Tongue (tissue), 1 donor: ENCODE measurements at regions not wholly inside any gene's neighbourhood (a gene's known extent, or its start where the extent isn't known, plus 50 kb on each side); places are given as distances from the start of the nearest gene placed in this dataset.

ENCODE experiments used
- DNase-seq: peaks from one replicate; pipeline ENCODE4 v3.0.0-alpha.2; 2015

- no peak for DNase-seq
Measured at GRCh38 chr13:68467160-68467559, 1237.0 kb upstream of the PCDH9 start.

- peak; percentile 0 for DNase-seq
Measured at GRCh38 chr13:68440874-68441273, 1210.7 kb upstream of the PCDH9 start.

DNA sequence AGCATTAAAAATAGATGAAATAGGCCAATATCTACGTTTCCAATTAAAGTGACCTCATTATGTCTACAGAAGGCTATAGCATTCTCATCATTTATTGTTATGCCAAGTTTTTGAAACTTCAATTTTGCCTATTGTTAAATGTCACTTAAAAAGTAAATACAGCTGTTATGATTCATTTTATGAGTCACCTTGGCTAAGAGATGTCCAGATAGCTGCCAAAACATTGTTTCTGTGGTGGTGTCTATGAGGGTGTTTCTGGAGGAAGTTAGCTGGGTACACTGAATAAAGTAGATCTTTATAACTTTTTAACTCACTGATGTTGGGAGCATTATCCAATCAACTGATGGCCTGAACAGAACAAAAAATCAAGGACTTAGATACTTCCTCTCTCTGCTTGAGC is 1209.7 kb upstream of the PCDH9 start:
- peak; percentile 5 for DNase-seq

DNA sequence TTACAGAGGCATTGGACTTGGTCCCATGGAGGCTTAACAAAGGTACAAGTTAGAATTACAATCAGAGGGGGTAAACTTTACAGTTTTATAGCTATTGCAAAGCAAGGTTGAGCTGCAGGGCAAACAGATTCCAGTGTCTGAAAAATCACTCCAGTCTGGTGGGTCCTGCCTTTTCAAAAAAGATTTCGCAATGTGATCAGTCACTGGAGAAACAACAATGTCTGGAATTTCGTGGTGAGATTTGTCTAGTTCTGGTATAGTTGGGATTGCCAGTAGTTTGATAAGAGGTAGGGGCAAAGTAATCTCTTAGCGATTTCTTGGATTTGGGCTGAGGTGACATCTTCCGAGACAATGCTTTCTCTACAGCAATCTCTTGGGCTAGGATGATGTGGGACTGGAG is 1198.2 kb upstream of the PCDH9 start:
- no peak for DNase-seq

- DNase-seq: no peak
Measured at GRCh38 chr13:68417801-68418200, 1187.7 kb upstream of the PCDH9 start.

- DNase-seq: no peak
Measured at GRCh38 chr13:68410007-68410406, 1179.9 kb upstream of the PCDH9 start.

- no peak for DNase-seq
Measured at GRCh38 chr13:68390987-68391386, 1160.9 kb upstream of the PCDH9 start.

- DNase-seq: no peak
Measured at GRCh38 chr13:68386808-68387207, 1156.7 kb upstream of the PCDH9 start.

DNA sequence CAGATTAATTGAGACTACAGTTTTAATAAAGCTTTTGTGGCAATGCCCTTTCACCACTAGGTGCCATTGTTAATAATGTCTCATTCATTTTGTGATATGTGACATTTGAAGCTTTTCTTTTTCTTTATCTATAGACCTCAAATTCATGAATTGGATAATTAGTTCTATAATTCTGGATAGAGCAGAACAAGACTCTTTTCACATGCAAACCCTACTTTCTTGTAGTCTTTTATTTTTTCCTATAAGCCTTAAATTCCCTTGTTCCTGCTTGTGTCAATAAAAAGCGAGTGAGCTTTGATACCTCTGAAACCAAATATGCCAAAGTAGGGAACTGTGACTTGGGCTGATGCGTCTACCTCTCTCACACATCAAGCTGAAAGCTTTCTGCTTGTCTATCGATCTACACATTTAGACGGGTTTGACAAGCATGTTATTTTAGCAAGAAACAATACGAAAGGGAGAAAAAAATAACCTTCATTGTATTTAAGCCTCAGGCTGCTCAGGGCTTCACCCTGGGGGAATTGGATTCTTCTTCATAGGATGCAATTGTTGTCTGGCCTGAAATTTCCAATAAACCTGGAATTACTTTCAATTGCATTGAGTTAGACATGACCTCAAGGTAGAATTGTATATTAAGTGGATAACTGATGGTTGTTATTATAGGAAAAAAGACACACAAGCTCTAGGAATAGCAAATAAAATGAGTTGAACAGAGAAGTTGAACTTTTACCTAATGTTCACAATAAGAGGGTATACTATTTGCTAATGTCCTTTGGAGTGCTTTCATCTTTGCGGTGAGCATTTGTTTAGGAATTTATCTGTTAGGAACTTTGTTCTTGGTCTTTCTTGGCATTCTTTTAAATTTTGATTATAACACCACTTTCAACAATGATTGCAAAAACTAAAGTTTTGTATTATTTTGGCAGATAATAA is 1150.2 kb upstream of the PCDH9 start:
- no peak for DNase-seq

- no peak for DNase-seq
Measured at GRCh38 chr13:68378294-68378693, 1148.2 kb upstream of the PCDH9 start.

DNA sequence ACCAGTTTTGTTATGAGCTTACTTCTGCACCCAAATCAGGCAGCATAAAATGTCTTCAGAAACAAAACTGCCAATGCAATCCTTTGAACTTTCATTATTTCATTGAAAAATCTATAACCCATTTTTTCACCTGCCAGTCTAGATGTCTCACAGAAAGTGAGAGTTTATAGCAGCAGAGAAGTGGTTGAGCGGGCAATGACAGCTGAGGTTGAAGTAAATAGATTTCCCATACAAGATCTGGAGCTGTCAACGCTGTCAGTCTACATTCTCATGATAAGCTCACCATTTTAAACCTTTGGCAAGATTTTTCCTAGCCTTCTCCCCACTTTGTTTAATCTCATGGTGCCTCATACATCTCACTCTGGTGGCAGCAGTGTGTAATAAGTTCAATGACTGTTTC is 1144.9 kb upstream of the PCDH9 start:
- no peak for DNase-seq

- no peak for DNase-seq
Measured at GRCh38 chr13:68369739-68370138, 1139.6 kb upstream of the PCDH9 start.

DNA sequence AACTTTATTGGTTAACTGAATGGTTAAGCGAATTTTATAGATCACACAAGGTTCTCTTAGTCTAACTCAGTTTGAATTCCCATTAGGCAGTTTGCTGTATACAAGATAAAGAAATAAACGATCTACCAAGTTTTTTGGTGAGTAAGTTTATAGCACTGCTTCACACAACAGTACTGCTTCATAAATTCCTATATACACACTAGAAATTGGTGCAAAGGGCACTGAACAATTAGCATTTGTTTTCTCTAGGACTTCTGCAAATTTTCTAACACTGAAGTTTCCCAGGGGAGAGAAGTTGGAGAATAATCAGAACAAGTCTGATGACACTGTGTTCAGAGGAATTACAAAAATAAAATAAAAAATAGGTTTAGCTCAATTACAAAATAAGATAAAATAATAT is 1138.8 kb upstream of the PCDH9 start:
- no peak for DNase-seq

- DNase-seq: no peak
Measured at GRCh38 chr13:68359105-68359504, 1129.0 kb upstream of the PCDH9 start.

GRCh38 chr13:68358294-68358705 is 1128.2 kb upstream of the PCDH9 start:
- DNase-seq: no peak

GRCh38 chr13:68350554-68350953 is 1120.4 kb upstream of the PCDH9 start:
- DNase-seq: no peak

- no peak for DNase-seq
Measured at GRCh38 chr13:68347220-68347619, 1117.1 kb upstream of the PCDH9 start.

- DNase-seq: no peak
Measured at GRCh38 chr13:68345963-68346531, 1115.9 kb upstream of the PCDH9 start.

- no peak for DNase-seq
Measured at GRCh38 chr13:68323124-68323523, 1093.0 kb upstream of the PCDH9 start.

DNA sequence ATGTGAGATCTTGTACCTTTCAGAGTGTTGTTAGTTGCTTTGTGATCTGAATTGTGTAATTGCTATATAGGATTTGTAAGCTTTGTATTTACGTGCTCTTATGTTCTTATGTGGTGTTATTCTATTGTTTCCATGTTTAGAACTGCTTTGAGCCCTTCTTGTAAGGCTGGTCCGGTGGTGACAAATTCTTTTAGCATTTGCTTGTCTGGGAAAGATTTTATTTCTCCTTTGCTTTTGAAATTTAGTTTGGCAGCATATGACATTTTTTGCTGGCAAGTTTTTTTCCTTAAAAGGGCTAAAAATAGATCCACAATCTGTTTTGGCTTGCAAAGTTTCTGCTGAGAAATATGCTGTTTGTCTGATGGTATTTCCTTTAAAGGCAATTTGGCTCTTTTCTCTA is 1089.2 kb upstream of the PCDH9 start:
- no peak for DNase-seq

DNA sequence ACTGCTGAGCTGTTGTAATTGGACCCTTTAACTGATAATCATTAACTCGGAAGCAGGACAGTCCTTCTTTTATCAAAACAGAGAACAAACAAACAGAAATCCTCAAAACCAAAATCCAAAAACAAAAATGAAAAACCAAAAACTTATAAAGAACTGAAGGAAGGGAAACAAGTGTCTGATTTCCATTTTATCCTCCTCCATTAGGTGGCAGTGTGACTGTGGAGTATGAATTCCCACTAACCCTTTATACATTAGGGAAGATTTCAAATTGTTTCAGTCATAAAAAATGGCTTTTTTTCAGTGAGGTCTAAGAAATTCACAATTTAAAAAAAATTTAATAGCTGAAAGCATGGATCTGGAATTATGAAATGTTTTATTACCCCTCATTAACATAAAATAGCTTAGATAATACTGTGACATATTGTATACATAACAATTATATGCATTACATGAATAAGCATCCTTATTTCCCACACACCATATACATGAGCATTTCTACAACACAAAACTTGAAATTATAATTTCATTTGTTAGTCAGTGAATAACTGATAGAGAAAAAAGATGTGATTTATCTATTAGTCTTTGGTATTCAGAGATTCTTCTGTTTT is 1074.3 kb upstream of the PCDH9 start:
- peak; percentile 42 for DNase-seq

- DNase-seq: no peak
Measured at GRCh38 chr13:68293631-68294030, 1063.5 kb upstream of the PCDH9 start.

DNA sequence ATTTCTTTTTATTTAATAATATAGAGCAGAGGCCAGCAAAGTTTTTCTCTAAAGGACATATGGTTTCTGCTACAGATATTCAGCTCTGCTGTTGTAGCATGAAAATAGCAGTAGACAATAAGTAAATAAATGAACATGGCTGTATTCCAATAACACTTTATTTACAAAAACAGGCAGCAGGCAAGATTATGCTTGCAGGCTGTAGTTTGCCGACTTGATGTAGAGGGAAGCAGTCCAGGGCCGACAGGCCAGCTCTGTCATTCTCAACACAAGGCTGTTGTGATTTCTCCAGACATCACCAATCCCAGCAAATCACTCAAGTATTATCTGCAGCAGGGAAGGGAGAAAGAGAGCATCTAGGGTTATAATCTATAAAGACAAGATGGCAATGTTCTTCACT is 1062.5 kb upstream of the PCDH9 start:
- no peak for DNase-seq

DNA sequence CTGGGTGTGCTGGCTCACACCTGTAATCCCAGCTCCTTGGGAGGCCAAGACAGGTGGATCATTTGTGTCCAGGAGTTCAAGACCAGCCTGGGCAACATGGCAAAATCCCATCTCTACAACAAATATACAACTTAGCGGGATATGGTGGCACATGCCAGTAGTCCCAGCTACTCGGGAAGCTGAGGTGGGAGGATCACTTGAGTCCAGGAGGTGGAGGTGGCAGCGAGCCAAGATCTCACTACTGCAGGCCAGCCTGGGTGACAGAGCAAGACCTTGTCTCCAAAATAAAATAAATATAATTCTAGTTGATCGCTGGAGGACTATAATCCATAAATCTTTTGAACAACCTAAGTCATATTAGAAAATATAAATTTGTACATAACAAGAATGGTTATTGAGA is 1061.5 kb upstream of the PCDH9 start:
- DNase-seq: no peak
